ENCODE measurements at regions not wholly inside any gene's neighbourhood (a gene's known extent, or its start where the extent isn't known, plus 50 kb on each side); places are given as distances from the start of the nearest gene placed in this dataset.

DNA sequence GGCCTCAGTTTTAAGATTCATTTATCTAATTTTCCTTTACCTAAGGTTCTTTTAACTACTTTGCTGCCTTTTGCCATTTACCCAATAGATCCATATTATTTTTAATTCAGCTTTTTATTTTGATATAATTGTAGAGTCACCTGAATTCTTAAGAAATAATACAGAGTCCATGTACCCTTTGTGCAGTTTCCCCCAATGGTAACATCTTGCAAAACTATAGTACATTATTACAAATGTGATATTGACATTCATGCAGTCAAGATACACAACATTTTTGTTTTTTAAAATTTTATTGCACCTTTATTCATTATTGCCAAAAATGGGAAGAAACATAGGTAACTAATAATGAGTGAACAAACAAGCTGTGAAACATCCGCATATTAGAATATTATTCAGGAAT, 208.7 kb upstream of the WDFY3 start (continued):
- TF ChIP-seq, protein P1, sequence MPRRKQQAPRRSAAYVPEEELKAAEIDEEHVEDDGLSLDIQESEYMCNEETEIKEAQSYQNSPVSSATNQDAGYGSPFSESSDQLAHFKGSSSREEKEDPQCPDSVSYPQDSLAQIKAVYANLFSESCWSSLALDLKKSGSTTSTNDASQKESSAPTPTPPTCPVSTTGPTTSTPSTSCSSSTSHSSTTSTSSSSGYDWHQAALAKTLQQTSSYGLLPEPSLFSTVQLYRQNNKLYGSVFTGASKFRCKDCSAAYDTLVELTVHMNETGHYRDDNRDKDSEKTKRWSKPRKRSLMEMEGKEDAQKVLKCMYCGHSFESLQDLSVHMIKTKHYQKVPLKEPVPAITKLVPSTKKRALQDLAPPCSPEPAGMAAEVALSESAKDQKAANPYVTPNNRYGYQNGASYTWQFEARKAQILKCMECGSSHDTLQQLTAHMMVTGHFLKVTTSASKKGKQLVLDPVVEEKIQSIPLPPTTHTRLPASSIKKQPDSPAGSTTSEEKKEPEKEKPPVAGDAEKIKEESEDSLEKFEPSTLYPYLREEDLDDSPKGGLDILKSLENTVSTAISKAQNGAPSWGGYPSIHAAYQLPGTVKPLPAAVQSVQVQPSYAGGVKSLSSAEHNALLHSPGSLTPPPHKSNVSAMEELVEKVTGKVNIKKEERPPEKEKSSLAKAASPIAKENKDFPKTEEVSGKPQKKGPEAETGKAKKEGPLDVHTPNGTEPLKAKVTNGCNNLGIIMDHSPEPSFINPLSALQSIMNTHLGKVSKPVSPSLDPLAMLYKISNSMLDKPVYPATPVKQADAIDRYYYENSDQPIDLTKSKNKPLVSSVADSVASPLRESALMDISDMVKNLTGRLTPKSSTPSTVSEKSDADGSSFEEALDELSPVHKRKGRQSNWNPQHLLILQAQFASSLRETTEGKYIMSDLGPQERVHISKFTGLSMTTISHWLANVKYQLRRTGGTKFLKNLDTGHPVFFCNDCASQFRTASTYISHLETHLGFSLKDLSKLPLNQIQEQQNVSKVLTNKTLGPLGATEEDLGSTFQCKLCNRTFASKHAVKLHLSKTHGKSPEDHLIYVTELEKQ (CRISPR knock-in tag; IDR thresholded peaks at IDR 0.05) = no peak
- TF ChIP-seq SLC30A9 (CRISPR knock-in tag; IDR thresholded peaks at IDR 0.05) (no peak), ZNF583 (CRISPR knock-in tag; IDR thresholded peaks at IDR 0.05) (no peak), PTBP1 (IDR thresholded peaks at IDR 0.05; ENCODE audit: low read depth, low read length) (no peak), ASH1L (IDR thresholded peaks at IDR 0.05; ENCODE audit: borderline replicate concordance, low read depth, partially characterized antibody) (no peak), PPARD (CRISPR knock-in tag; IDR thresholded peaks at IDR 0.05) (no peak)

DNA sequence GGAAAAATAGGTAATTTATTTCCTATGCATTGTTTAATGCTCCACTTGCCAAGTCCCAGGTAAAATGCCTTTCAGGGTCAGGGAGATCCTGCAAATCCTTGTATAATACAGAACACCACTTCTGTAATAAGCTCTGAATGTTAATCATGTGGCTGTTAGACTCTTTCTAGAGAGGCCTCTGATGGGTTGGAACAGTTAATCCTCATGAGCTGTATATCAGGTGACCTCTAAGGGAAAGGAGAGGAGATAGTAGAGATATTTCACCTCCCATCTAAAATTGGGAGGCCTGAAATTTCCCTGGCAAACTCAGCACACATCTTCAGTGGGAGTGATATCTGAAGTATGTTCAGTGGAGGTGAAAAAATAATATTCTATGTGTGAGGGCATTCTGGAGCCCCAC, 210.6 kb upstream of the WDFY3 start:
- intact Hi-C loops (cut with micrococcal nuclease) = no loop called here
- Histone ChIP-seq H3K4me3 (no peak overlapping the region), H3K27ac (ENCODE audit: extremely low read depth, low read depth, low read length) (no peak overlapping the region), H3K4me2 (ENCODE audit: insufficient read depth, low read length) (no peak overlapping the region), H4K20me1 (replicated peaks; ENCODE audit: control insufficient read depth, insufficient read depth, low read length) (no peaks in the 10 kb centered on the region), H3K36me3 (ENCODE audit: control insufficient read depth, insufficient read depth, low read length) (no peaks in the 10 kb centered on the region), H3K9me3 (replicated peaks; ENCODE audit: control insufficient read depth, insufficient read depth, low read depth, low read length) (no peaks in the 10 kb centered on the region), H3K9me1 (ENCODE audit: control insufficient read depth, insufficient read depth, low read length) (no peaks in the 10 kb centered on the region), H3K9ac (ENCODE audit: insufficient read depth in 1 of 2, low read depth in 2 of 2, low read length in 2 of 2) (no peak overlapping the region), H3K79me2 (ENCODE audit: control insufficient read depth, insufficient read depth, low read length) (no peaks in the 10 kb centered on the region), H2AFZ (ENCODE audit: low read depth, low read length) (no peak overlapping the region), H3K4me1 (replicated peaks in 1 of 2; ENCODE audit: control insufficient read depth in 2 of 2, insufficient read depth in 2 of 2, low read length in 2 of 2) (no peaks in the 10 kb centered on the region), H3K27me3 (ENCODE audit: control insufficient read depth in 2 of 2, insufficient read depth in 2 of 2, low read length in 2 of 2) (no peaks in the 10 kb centered on the region)
- ChIA-PET CTCF (ENCODE audit: low intra/inter-chr PET ratio) (no interaction called here), POLR2A (no interaction called here)
- in situ Hi-C loops (cut with MboI) = no loop called here
- BruUV-seq (replicated peaks) = no TSS peak
- TF ChIP-seq RUNX1 (IDR thresholded peaks at IDR 0.05; ENCODE audit: low read depth) = no peak
- TF ChIP-seq ZNF57 (CRISPR knock-in tag; IDR thresholded peaks at IDR 0.05) = no peak
- DNase-seq (ENCODE audit: extremely low read depth in 1 of 4, low spot score in 3 of 4) = no peak
- no peak for ATAC-seq
- FAIRE-seq = no peak

Measured in K562 (cell line).